ENCODE measurements at regions not wholly inside any gene's neighbourhood (a gene's known extent, or its start where the extent isn't known, plus 50 kb on each side); places are given as distances from the start of the nearest gene placed in this dataset.

DNA sequence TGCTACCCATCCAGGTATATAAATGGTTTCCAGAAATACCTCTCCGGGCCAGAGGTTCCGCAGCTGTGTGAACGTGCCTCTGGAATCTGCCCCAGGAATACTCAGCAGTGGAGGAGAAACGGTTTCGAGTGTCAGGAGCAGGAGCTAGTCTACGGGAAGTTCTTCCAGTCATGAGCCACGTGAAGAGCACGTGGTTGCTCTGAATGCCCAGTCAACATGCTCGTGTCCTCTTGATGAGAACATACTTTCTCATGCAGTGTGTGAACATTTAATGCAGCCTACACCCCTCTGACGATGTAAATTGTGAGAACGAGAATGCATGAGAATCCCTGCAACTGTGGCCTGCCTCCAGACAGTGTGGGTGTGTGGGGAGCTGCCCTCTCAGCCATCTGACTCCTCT is 277.0 kb upstream of the SHH start:
- Histone ChIP-seq H3K4me1 (no peaks in the 10 kb centered on the region), H3K27me3 (replicated peaks; ENCODE audit: control insufficient read depth, insufficient read depth, low read length) (no peaks in the 10 kb centered on the region), H3K36me3 (ENCODE audit: control insufficient read depth, insufficient read depth, low read length) (no peaks in the 10 kb centered on the region), H3K4me3 (ENCODE audit: low read depth, low read length) (no peak overlapping the region), H3K9me3 (no peaks in the 10 kb centered on the region)
- intact Hi-C loops (cut with micrococcal nuclease; ENCODE audit: unreplicated experiment), result no loop called here
- no TSS peak for BruUV-seq (replicated peaks)
- H3K9me3 Mint-ChIP-seq (ENCODE audit: unreplicated experiment), result peaks cover 7% of the 10 kb centered on the region
- H3K4me1 Mint-ChIP-seq (ENCODE audit: low read depth, unreplicated experiment), result no peaks in the 10 kb centered on the region
- no peaks in the 10 kb centered on the region for H3K36me3 Mint-ChIP-seq (ENCODE audit: insufficient read depth, unreplicated experiment)
- ChIA-PET CTCF (no interaction called here), POLR2A (no interaction called here)
- TF ChIP-seq, protein P1, sequence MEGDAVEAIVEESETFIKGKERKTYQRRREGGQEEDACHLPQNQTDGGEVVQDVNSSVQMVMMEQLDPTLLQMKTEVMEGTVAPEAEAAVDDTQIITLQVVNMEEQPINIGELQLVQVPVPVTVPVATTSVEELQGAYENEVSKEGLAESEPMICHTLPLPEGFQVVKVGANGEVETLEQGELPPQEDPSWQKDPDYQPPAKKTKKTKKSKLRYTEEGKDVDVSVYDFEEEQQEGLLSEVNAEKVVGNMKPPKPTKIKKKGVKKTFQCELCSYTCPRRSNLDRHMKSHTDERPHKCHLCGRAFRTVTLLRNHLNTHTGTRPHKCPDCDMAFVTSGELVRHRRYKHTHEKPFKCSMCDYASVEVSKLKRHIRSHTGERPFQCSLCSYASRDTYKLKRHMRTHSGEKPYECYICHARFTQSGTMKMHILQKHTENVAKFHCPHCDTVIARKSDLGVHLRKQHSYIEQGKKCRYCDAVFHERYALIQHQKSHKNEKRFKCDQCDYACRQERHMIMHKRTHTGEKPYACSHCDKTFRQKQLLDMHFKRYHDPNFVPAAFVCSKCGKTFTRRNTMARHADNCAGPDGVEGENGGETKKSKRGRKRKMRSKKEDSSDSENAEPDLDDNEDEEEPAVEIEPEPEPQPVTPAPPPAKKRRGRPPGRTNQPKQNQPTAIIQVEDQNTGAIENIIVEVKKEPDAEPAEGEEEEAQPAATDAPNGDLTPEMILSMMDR (IDR thresholded peaks at IDR 0.05; ENCODE audit: insufficient read depth in 1 of 2, low read depth in 1 of 2, low read length in 1 of 2, severe bottlenecking in 1 of 2, unreplicated experiment in 1 of 2), result no peak
- no peak overlapping the region for H3K4me3 Mint-ChIP-seq (ENCODE audit: unreplicated experiment)
- H3K27ac Mint-ChIP-seq (ENCODE audit: unreplicated experiment), result no peak overlapping the region
- H3K27me3 Mint-ChIP-seq (ENCODE audit: insufficient read depth, unreplicated experiment), result no peaks in the 10 kb centered on the region
- no peak for DNase-seq

GRCh38 chr7:156088115-156088514 is 275.9 kb upstream of the SHH start:
- Mint-ChIP-seq H3K9me3 (ENCODE audit: unreplicated experiment) (peaks cover 9% of the 10 kb centered on the region), H3K4me1 (ENCODE audit: low read depth, unreplicated experiment) (no peaks in the 10 kb centered on the region), H3K27ac (ENCODE audit: unreplicated experiment) (no peak overlapping the region), H3K36me3 (ENCODE audit: insufficient read depth, unreplicated experiment) (no peaks in the 10 kb centered on the region), H3K4me3 (ENCODE audit: unreplicated experiment) (no peak overlapping the region), H3K27me3 (ENCODE audit: insufficient read depth, unreplicated experiment) (no peaks in the 10 kb centered on the region)
- ChIA-PET POLR2A (no interaction called here), CTCF (no interaction called here)
- Histone ChIP-seq H3K4me3 (ENCODE audit: low read depth, low read length) (no peak overlapping the region), H3K9me3 (no peaks in the 10 kb centered on the region), H3K4me1 (no peaks in the 10 kb centered on the region), H3K36me3 (ENCODE audit: control insufficient read depth, insufficient read depth, low read length) (no peaks in the 10 kb centered on the region), H3K27me3 (replicated peaks; ENCODE audit: control insufficient read depth, insufficient read depth, low read length) (no peaks in the 10 kb centered on the region)
- TF ChIP-seq, protein P1 (IDR thresholded peaks at IDR 0.05; ENCODE audit: insufficient read depth in 1 of 2, low read depth in 1 of 2, low read length in 1 of 2, severe bottlenecking in 1 of 2, unreplicated experiment in 1 of 2), result no peak
- BruUV-seq (replicated peaks), result no TSS peak
- intact Hi-C loops (cut with micrococcal nuclease; ENCODE audit: unreplicated experiment), result no loop called here
- DNase-seq, result no peak

DNA sequence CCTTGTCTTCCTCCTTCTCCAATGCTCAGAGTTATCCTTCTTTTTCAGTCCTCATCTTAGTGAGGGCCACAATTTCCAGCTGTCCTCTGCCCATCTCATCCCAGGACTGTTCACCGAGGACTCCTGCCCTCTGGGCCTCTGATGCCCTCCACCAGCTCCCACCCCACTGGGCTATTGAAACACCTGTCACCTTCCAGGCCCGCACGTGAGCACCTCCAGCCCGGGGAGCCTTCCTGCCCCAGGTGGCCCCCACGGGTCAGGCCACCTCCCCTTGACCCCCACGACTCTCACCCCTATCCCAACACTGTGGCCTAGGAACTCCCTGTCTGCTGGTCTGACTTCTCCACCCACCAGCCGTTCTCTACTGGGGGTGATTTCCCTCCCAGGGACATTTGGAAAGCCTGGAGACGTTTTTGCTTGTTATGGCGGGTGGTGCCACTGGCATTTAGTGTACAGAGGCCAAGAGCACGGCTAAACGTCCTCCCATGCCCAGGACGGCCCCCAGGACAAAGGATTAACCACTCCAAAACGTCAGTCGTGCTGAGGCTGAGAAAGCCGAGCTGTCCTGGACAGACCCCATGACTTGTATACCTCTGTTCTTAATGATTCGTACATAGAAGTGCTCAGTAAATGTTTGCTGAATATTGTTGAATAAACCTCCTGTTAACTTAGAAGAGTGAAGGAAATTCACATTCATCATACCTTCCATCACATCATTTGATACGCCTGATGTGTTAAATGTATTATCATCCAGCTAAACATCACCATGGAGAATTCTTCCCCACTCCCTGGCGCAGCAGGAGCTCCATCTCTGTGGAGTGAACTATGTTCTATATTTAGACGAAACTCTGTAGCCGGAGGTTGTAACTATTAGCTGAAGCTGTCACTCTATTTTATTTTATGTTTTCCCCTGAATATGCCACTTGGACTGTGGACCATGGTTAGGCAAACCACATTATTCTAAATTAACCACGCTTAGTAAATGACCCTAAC is 270.1 kb upstream of the SHH start:
- Mint-ChIP-seq H3K27ac (ENCODE audit: unreplicated experiment) (no peak overlapping the region), H3K36me3 (ENCODE audit: insufficient read depth, unreplicated experiment) (no peaks in the 10 kb centered on the region), H3K9me3 (ENCODE audit: unreplicated experiment) (peaks cover 9% of the 10 kb centered on the region), H3K4me3 (ENCODE audit: unreplicated experiment) (no peak overlapping the region), H3K27me3 (ENCODE audit: insufficient read depth, unreplicated experiment) (no peaks in the 10 kb centered on the region), H3K4me1 (ENCODE audit: low read depth, unreplicated experiment) (no peaks in the 10 kb centered on the region)
- H3K36me3 ChIP-seq (ENCODE audit: control insufficient read depth, insufficient read depth, low read length), result no peaks in the 10 kb centered on the region
- POLR2A ChIA-PET, result no interaction called here
- no peaks in the 10 kb centered on the region for H3K27me3 ChIP-seq (replicated peaks; ENCODE audit: control insufficient read depth, insufficient read depth, low read length)
- TF ChIP-seq, protein P1 (IDR thresholded peaks at IDR 0.05; ENCODE audit: insufficient read depth in 1 of 2, low read depth in 1 of 2, low read length in 1 of 2, severe bottlenecking in 1 of 2, unreplicated experiment in 1 of 2), result no peak
- CTCF ChIA-PET, result no interaction called here
- DNase-seq, result no peak
- H3K9me3 ChIP-seq, result no peaks in the 10 kb centered on the region
- no peak overlapping the region for H3K4me3 ChIP-seq (ENCODE audit: low read depth, low read length)
- H3K4me1 ChIP-seq, result no peaks in the 10 kb centered on the region
- intact Hi-C loops (cut with micrococcal nuclease; ENCODE audit: unreplicated experiment), result no loop called here
- BruUV-seq (replicated peaks), result no TSS peak
